ENCODE measurements at regions not wholly inside any gene's neighbourhood (a gene's known extent, or its start where the extent isn't known, plus 50 kb on each side); places are given as distances from the start of the nearest gene placed in this dataset.

DNA sequence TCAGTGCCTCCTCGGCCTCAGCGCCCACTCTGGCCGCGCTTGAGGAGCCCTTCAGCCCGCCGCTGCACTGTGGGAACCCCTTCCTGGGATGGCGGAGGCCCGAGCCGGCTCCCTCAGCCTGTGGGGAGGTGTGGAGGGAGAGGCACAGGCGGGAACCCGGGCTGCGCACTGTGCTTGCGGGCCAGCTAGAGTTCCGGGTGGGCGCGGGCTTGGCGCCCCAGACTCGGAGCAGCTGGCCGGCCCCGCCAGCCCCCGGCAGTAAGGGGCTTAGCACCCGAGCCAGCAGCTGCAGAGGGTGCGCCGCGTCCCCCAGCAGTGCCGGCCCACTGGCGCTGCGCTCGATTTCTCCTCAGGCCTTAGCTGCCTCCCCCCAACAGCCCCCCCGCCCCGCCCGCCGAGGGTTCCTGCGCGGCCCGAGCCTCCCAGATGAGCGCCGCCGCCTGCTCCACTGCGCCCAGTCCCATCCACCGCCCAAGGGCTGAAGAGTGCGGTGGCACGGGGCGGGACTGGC lies 1137.0 kb downstream of the PCDH18 start:
- no peak for DNase-seq (ENCODE audit: low spot score)

DNA sequence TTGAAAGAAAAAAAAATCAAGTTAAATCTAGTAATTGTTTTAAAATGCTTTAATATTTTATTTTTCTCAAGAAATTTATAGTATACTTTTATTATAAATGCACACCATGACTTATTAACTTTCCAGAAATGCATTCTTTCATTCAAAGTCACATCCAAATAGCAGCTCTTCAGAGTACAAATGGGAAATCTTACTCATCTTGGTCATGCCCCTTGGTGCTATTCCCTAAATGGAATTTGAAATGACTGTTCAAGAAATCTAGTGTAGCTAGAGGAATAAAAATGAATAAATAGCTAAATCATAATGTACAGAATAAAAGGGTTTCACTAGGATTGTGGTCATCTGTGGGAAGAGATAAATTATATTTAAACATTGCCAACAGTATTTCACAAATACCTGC lies 1139.7 kb downstream of the PCDH18 start:
- no peak for DNase-seq (ENCODE audit: low spot score)

DNA sequence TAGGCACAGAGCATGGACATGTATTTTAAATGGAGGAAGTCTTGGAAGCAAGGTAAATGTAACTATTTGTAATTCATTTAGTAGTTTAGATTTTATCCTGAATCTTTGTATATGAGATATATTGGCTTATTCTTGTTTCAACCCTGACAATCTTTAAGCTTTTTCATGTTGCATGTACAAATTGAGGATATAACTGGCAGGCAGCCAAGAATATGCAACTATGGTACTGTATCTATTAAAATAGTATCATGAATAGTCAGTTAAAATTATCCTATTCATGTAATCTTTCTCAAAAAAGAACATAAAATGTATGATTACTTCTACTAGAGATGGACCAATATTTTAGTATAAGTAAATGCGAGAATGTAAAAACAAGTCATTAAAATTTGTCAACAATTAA lies 1141.5 kb downstream of the PCDH18 start:
- no peak for DNase-seq (ENCODE audit: low spot score)

DNA sequence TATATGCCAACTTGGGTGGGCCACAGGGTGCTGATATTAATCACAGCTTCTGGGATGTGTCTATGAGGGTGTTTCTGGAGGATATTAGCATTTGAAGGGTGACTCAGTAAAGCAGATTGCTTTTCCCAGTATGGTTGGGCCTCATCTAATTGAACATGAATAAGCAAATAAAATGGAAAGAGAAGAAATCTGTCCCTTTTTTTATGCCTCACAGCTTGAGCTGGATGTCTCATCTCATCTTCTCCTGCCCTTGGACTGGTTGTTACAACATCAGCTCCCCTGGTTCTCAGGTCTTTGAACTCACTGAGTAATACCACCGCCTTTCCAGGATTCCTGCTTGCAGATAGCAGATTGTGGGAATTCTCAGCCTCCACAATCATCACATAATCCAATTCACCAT lies 1149.2 kb downstream of the PCDH18 start:
- DNase-seq (ENCODE audit: low spot score), result no peak

DNA sequence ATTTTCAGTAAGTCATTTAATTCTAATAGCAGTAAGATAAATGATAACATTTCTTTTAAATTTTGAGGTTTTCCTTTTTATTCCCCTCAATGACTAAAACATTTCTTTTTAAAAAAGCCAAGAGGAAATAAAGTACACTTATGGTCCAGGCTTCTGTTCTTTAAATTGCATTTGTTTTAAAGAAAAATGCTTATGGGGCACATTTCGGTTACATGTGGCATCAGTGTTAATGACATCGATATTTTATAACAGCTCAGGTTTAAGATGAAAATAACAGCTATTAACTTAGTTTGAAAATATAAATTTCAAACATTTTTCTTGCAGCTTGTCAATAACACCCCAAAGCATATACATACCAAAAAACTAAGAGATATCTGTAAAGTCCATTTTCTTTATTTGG lies 1161.1 kb downstream of the PCDH18 start:
- DNase-seq (ENCODE audit: low spot score), result no peak

DNA sequence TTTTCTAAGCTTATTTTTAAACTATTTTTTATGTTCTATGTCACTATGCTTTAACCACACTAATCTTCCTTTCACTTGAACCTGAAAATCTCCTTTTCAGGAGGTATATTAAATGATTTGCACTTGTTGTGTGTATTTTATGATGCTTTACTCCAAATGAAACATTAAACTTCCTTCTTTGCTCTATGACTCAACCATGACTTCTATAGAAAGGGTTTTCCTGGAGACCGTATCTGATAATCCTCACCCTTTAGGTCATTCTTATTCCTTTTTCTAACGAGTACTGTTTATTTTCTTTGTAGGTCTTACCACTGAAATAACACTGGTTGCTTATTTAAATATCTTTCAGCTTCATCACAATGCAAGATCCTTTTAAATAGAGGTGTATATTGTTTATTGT lies 1163.2 kb downstream of the PCDH18 start:
- DNase-seq (ENCODE audit: low spot score), result no peak

DNA sequence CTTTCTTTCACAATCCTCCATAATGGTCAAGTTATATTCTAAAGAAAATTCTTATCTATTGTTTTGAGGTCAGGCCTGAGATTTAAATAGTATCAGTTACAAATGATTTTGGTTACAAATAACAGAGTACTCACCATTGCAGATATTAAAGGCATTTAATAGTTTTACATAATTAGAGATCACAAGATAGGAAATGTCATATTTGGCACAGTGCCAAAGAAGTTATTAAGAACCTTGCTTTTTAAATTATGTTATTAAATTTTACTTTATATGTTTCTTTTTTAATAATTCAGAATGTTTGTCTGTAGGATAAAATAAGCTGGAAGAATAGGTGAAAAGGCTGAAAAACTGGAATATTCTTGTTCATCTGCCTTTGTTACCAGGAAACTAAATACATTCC lies 1174.7 kb downstream of the PCDH18 start:
- no peak for DNase-seq (ENCODE audit: low spot score)

DNA sequence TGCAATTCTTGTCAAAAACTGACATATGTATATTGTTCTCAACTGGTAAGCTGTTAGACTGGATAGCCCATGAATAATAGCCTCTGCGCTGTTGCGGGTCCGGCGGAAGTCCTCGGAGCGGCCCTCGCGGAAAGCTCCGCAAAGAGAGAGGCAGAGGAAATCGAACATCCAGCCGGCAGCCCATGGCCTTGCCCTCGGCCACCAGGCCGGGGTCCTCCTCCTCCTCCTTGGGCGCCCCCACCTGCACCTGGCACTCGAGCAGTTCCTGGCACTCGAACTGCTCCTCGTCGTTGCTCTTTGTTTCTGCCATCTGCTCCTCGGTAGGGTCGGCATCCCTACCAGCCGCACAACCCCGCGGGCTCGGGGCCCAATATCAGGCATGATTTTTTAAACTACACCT lies 1176.3 kb downstream of the PCDH18 start:
- no peak for DNase-seq (ENCODE audit: low spot score)

DNA sequence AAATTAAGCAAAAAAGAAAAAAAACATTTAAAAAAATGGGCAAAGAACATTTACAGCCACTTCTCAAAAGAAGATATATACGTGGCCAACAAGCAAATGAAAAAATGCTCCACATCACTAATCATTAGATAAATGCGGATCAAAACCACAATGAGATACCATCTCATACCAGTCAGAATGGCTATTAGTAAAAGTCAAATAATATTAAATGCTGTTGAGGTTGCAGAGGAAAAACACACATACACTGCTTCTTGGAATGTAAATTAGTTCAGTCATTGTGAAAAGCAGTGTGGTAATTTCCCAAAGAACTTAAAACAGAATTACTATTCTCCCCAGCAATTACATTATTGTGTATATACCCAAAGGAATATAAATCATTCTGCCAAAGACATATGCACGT lies 1189.0 kb downstream of the PCDH18 start:
- DNase-seq (ENCODE audit: low spot score), result no peak

DNA sequence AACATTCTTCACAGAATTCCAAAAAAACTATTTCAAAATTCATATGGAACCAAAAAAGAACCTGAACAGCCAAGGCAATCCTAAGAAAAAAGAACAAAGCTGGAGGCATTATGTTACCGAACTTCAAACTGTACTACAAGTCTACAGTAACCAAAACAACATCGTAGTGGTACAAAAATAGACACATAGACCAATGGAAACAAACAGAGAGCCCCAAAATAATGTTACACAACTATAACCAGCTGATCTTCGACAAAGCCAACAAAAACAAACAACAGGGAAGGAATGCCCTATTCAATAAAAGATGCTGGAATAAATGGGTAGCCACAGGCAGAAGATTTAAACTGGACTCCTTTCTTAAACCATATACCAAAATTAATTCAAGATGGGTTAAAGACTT lies 1189.6 kb downstream of the PCDH18 start:
- no peak for DNase-seq (ENCODE audit: low spot score)

DNA sequence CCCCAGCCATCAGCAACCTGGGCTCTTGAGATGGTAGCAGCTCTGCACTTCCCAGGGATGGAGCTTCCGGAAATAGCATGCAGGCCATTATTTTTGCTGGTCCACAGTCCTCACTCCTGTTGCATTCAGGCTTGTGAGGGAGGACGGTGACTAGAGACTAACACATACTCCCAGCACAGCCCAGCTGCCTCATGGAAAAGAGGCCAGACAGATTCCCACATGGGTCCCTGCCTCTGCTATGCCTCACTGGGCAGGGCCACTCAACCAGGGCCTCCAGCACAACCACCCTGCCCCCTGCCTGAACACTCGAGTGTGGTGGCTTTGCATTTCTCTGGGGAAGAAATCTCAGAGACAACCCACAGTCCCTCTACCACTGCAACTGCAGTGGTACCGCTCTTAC lies 1195.1 kb downstream of the PCDH18 start:
- DNase-seq (ENCODE audit: low spot score), result no peak

DNA sequence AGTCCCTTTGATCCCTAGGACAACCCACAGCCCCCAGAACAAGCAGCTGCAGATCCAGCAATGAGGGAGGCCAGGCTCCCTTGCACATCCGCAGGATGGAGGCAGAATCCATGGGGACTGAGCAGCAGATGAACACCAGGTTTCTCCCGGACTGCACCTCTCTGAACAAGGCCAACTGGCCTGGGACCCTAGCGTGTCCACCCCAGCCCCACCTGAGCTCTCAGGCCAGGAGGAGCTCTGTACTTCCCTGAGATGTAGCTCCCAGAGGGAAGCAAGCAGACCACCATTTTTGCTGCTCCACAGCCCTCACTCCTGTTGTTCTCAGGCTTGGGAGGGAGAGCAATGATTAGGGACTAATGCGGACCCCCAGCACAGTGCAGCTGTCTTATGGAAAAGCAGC lies 1195.8 kb downstream of the PCDH18 start:
- DNase-seq (ENCODE audit: low spot score), result no peak

DNA sequence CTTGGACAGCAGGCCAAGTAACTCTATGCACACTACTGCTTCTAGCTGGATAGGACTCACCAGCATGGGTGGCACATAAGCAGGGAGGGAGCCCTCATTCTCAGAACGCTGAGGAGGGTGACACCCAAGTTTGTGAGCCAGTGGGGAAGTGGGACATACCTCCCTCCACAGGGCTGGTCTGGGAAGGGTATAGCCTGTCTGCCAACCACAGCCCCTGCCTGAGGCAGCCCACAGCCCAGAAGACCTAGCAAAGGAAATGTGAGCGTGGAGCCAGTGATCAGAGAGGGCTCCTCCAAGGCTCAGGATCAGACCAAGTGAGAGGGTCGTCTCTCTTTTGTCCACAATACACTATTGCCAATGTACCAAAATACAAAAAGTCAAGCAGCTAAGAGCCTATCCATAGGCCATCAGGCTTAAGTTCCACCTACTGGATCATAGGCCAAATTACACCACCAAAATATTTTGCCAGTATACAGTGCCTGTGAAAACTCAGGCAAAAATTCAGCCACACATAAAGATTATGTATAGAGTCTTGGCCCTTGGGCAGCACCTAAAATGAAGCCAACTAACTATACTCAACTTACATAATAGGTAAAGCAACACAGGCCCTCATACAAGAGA lies 1203.1 kb downstream of the PCDH18 start:
- no peak for DNase-seq (ENCODE audit: low spot score)

DNA sequence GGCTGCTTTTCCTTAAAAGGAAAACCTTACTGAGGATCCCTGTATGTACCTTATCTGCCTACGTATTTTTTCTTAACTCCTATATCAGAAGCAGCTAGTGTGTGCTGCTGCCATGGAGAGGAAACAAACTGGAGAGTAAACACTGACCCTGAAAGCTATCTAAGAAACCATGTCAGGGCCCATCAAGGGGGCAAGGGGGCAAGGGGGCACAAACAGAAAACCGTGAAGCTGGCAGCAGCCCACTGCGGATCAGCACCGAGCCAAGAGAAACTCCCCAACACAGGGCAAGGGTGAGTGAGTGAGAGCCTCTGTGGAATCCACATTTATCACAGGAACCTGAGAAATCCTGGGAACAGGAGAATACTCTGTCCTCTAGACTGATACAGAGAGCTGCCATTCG lies 1204.2 kb downstream of the PCDH18 start:
- no peak for DNase-seq (ENCODE audit: low spot score)

DNA sequence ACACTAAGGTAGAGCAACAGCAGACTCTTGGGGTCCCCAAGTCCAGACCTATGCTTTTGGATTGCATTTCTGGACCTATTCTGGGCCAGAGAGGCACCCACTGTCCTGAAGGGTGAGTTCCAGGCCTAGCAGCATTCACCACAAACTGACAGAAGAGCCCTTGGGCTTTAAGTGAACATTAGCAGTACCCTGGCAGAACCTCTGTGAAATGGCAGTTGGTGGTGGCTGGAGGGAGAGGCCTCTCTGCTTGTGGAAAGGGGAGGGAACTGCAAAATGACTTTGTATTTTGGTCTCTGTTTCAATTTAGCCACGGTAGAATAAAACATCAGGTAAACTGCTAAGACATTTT lies 1211.9 kb downstream of the PCDH18 start:
- DNase-seq (ENCODE audit: low spot score), result no peak

DNA sequence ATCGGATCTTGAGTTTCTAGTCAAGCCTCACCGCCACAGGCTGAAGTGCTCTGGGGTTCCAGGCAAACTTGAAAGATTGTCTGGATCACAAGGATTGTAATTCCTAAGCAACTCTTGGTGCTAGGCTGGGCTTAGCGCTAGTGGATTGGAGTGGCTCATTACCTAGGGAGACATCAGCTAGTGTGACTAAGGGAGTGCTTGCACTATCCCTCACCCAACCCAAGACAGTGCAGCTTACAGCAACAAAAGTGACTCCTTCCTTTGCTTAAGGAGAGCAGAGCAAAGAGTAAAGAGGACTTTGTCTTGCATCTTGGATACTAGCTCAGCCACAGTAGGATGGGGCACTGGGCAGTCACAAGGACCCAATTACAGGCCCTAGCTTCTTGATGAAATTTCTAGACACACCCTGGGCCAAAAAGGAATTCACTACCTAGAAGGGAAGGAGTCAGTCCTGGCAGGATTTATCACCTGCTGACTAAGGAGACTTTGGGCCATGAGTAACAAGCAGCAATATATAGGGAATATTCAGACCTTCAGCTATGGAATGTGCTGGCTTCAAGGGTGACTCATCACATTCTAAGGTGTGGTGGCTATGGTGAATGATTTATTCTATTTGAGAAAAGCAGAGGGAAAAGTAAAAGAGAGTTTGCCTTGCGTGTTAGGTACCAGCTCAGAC lies 1212.4 kb downstream of the PCDH18 start:
- DNase-seq (ENCODE audit: low spot score), result peak; percentile 85

DNA sequence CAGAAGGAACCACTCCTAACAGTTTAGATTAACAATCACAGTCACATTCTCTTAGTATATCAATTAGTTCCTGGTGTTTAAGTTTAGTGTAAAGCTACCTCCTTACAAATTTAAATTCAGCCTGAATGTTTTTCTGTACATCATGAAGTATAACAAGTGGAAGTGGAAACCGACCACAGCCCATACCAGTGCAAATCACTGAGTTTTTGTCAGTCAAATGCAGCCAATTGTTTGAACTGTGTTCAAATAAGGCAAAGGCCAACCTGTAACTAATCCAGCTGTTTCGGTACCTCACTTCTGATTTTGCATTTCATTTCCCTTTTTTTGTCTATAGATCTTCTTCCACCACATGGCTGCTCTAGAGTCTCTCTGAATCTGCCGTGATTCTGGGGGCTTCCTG lies 1215.3 kb downstream of the PCDH18 start:
- no peak for DNase-seq (ENCODE audit: low spot score)

DNA sequence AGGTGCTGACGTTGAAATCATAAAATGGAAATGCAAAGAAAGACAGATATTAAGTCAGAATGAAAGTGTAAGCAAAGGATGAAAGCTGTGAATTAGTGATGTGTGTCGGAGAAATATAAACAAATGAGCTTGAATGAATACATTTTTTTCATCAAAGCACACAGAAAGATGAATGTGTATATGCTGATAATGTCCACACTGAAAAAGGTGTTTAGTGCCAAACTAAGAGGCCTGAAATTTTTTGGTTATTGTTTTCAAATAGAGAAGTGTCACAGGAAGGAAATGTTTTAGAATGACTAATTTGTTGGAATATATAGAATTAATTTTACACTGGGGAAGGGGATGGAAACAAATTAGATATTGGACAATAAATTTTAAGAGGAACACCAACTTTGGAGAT lies 1217.6 kb downstream of the PCDH18 start:
- no peak for DNase-seq (ENCODE audit: low spot score)

DNA sequence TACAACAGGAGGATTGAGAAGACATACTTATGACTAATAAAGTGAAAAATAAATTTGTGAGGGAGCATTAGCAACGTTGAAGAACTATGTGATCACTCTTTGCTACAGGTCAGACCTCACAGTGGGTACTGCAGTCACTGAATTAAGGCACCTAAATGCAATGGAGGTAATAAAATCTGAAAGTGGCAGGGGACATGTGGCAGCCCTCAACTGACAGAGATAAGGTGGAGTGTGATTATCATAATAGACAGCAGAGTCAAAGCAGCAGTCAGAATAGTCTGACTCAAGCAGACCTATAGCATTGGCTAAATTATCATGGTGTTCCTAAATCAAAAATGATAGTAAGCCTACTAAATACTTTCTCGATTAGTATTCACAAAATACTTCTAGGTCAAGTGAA lies 1220.5 kb downstream of the PCDH18 start:
- DNase-seq (ENCODE audit: low spot score), result no peak

DNA sequence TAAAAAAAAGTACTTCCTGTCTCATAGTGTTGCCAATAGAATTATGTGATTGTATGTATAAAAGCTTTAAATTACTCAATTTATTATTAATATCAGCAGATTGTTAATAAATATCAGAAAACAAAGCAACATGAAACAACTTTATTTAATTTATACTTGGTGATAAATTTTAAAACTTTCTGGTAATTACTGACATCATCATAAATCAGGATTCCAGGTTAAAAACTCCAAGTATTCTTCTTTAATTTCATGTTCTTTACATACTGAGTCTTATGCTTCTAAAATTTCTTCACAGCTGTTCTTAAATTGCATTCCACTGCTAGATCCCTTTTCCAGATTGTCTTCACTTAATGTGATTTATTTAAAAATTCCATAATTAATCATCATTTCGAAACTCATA lies 1224.5 kb downstream of the PCDH18 start:
- DNase-seq (ENCODE audit: low spot score), result no peak

DNA sequence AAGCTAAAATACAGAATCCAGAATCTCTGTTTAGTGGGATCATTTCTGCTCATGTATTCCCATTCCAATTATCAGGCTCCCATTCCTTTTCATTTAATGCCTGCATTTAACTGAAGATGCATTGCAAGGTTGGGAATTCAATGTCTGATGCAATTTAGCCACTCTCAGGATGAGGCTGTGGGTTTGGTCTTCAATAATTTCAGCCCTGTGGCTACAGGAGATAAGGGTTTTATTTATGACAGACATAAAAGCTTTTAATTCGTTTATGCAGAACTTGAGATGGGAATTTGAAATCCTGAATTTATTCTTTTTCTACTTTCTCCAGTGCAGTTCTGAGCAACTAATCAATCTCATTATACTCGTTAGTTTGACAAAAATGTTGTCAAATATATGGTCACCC lies 1225.9 kb downstream of the PCDH18 start:
- DNase-seq (ENCODE audit: low spot score), result no peak

DNA sequence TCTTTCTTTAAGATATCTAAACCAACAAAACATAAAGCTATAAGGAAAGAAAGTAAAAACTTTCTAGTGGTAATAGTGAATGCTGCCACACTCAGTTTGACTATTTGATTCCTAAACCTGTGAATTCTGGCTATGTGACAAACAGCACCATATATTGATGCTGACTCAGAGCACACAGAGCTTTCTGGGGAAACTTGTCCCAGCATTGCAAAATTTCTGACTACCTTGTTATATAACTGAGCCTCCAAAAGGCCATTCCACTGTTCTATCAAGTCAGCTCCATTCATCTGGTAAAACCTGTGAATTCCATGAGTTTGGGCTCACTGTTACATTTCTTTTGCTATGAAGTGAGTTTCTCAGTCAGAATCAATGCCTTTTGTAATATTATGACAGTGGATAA lies 1229.7 kb downstream of the PCDH18 start:
- no peak for DNase-seq (ENCODE audit: low spot score)

DNA sequence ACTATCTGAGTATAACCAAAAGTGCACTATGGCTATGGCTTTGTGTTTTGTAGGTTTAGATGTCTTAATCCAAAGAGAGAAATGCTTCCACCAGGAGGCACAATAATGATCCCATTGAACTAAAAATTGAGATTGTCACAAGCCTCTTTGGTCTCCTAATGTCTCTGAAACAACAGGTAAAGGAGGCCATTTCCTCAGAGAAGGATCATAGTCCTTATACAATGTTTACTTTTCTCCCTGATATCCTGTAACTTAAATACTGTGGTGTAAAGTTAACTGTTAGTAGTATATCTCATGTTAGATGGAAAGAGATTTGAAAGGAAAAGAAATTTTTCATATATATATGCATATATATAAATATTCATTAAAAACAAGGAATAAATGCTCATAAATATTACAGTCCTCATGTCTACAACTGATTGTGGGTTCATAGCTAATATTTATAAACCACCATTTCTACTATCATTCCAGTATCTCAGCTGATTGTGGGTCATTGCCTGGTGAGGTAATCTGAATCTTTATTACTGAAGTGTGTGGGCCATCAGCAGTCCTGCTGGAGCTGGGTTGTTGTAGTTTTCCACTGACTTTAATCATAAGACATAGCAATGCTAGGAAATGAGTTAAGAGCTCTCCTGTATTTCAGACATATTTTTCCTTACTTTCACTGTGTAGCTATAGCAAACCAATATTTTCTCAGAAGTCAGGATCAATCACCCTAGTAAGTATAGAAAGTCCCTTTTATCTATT lies 1230.4 kb downstream of the PCDH18 start:
- no peak for DNase-seq (ENCODE audit: low spot score)

DNA sequence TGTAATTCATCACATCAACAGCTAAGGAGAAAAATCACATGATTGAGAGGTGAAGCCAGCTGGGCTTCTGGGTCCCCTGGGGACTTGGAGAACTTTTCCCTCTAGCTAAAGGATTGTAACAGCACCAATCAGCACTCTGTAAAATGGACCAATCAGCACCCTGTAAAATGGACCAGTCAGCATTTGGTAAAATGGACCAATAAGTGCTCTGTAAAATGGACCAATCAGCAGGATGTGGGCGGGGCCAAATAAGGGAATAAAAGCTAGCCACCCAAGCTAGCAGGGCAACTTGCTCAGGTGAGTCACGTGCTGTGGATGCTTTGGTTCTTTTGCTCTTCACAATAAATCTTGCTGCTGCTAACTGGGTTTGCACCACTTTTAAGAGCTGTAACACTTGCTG lies 1248.3 kb downstream of the PCDH18 start:
- no peak for DNase-seq (ENCODE audit: low spot score)
